Activated CD8-positive, alpha-beta T cell treated with anti-CD3 and anti-CD28 coated beads for 36 hours (primary cell): ENCODE measurements at regions not wholly inside any gene's neighbourhood (a gene's known extent, or its start where the extent isn't known, plus 50 kb on each side); places are given as distances from the start of the nearest gene placed in this dataset.
"Not testable (repeated sequence)": the region's sequence is repeated elsewhere in the genome, so short reads cannot be mapped to it uniquely, and the experiment has no call there.

Experiments used
- ATAC-seq: fragments of 200-7000 bp; cut with Tn5 transposase; one replicate; pipeline ENCODE4 v1.10.0; 2021; ENCODE audit warnings: mild to moderate bottlenecking, moderate library complexity
- CTCF ChIA-PET: fragments of 350-600 bp; sonication (Branson Sonifier 250); formaldehyde crosslinking; loops from one replicate; lab custom pipeline; 2021; ENCODE audit warnings: antibody characterized with exemption; lab: Charles Lee
- POLR2A ChIA-PET: fragments of 350-600 bp; sonication (Branson Sonifier 250); formaldehyde crosslinking; loops from one replicate; lab custom pipeline; 2021; ENCODE audit warnings: antibody characterized with exemption; lab: Charles Lee
- DNase-seq: peaks from one replicate; pipeline ENCODE4 v3.0.0-alpha.2; 2020
- H3K27ac Mint-ChIP-seq: one replicate; pipeline ENCODE4 v1.8.0; 2021; ENCODE audit warnings: mild to moderate bottlenecking, mixed read lengths
- H3K27me3 Mint-ChIP-seq: one replicate; pipeline ENCODE4 v1.8.0; 2021; ENCODE audit warnings: mixed read lengths
- H3K36me3 Mint-ChIP-seq: one replicate; pipeline ENCODE4 v1.8.0; 2021; ENCODE audit warnings: low read depth, mixed read lengths
- H3K4me1 Mint-ChIP-seq: one replicate; pipeline ENCODE4 v1.8.0; 2021; ENCODE audit warnings: low read depth, mixed read lengths
- H3K4me3 Mint-ChIP-seq: one replicate; pipeline ENCODE4 v1.8.0; 2021; ENCODE audit warnings: mild to moderate bottlenecking, moderate library complexity, mixed read lengths
- H3K9me3 Mint-ChIP-seq: one replicate; pipeline ENCODE4 v1.8.0; 2021; ENCODE audit warnings: mixed read lengths
- CTCF ChIP-seq: fragments of 200-600 bp; IDR thresholded peaks from one replicate; pipeline ENCODE4 v1.8.0; 2022; ENCODE audit warnings: antibody characterized with exemption, mild to moderate bottlenecking
- intact Hi-C: fragments of 100-400 bp; cut with micrococcal nuclease; formaldehyde crosslinking; loops from one replicate; pipeline ENCODE4 v1.10.0; 2022

- Mint-ChIP-seq H3K9me3 (no peaks in the 10 kb centered on the region), H3K27me3 (peaks cover 2% of the 10 kb centered on the region), H3K4me1 (no peaks in the 10 kb centered on the region), H3K36me3 (no peaks in the 10 kb centered on the region), H3K4me3 (no peak overlapping the region), H3K27ac (no peak overlapping the region)
- ChIA-PET POLR2A (no interaction called here), CTCF (no interaction called here)
- DNase-seq (no peak), ATAC-seq (no peak)
- intact Hi-C loops, result no loop called here
- no peak for TF ChIP-seq CTCF
These were observed 79.0 kb upstream of the ZNF608 start for GRCh38 chr5:124825250-124825982.

- Mint-ChIP-seq H3K27me3 (peaks cover 2% of the 10 kb centered on the region), H3K4me3 (no peak overlapping the region), H3K27ac (no peak overlapping the region), H3K4me1 (no peaks in the 10 kb centered on the region), H3K36me3 (no peaks in the 10 kb centered on the region), H3K9me3 (no peaks in the 10 kb centered on the region)
- POLR2A ChIA-PET, result no interaction called here
- DNase-seq, result no peak
- ATAC-seq, result no peak
- intact Hi-C loops, result no loop called here
- no peak for TF ChIP-seq CTCF
- CTCF ChIA-PET, result no interaction called here
These were observed 79.5 kb upstream of the ZNF608 start for GRCh38 chr5:124825983-124826337.

- no peak for TF ChIP-seq CTCF
- ChIA-PET CTCF (no interaction called here), POLR2A (no interaction called here)
- H3K36me3 Mint-ChIP-seq, result no peaks in the 10 kb centered on the region
- ATAC-seq (no peak), DNase-seq (no peak)
- no peak overlapping the region for H3K27ac Mint-ChIP-seq
- no peak overlapping the region for H3K4me3 Mint-ChIP-seq
- H3K9me3 Mint-ChIP-seq, result peaks cover 3% of the 10 kb centered on the region
- intact Hi-C loops, result no loop called here
- no peaks in the 10 kb centered on the region for H3K27me3 Mint-ChIP-seq
- H3K4me1 Mint-ChIP-seq, result no peaks in the 10 kb centered on the region
These were observed 82.3 kb upstream of the ZNF608 start for GRCh38 chr5:124828731-124829234.

- DNase-seq (no peak), ATAC-seq (no peak)
- H3K4me3 Mint-ChIP-seq, result no peak overlapping the region
- ChIA-PET CTCF (no interaction called here), POLR2A (no interaction called here)
- H3K27ac Mint-ChIP-seq, result no peak overlapping the region
- no peaks in the 10 kb centered on the region for H3K27me3 Mint-ChIP-seq
- H3K9me3 Mint-ChIP-seq, result peaks cover 3% of the 10 kb centered on the region
- no peak for TF ChIP-seq CTCF
- no peaks in the 10 kb centered on the region for H3K36me3 Mint-ChIP-seq
- intact Hi-C loops, result no loop called here
- H3K4me1 Mint-ChIP-seq, result no peaks in the 10 kb centered on the region
These were observed 85.3 kb upstream of the ZNF608 start for GRCh38 chr5:124831687-124832240.

- ATAC-seq (no peak), DNase-seq (no peak)
- H3K9me3 Mint-ChIP-seq, result peaks cover 3% of the 10 kb centered on the region
- H3K36me3 Mint-ChIP-seq, result no peaks in the 10 kb centered on the region
- H3K27ac Mint-ChIP-seq, result no peak overlapping the region
- intact Hi-C loops, result no loop called here
- POLR2A ChIA-PET, result no interaction called here
- no peaks in the 10 kb centered on the region for H3K27me3 Mint-ChIP-seq
- no peak overlapping the region for H3K4me3 Mint-ChIP-seq
- CTCF ChIA-PET, result no interaction called here
- no peak for TF ChIP-seq CTCF
- H3K4me1 Mint-ChIP-seq, result no peaks in the 10 kb centered on the region
These were observed 86.1 kb upstream of the ZNF608 start for GRCh38 chr5:124832510-124832909.

- intact Hi-C loops, H3K4me3 Mint-ChIP-seq, H3K27me3 Mint-ChIP-seq, ATAC-seq, H3K4me1 Mint-ChIP-seq, CTCF ChIA-PET, POLR2A ChIA-PET, H3K36me3 Mint-ChIP-seq, DNase-seq, H3K9me3 Mint-ChIP-seq, H3K27ac Mint-ChIP-seq: not testable (repeated sequence)
These were observed 89.9 kb upstream of the ZNF608 start for GRCh38 chr5:124836314-124836713.
